IMR-90 (cell line): ENCODE measurements at regions not wholly inside any gene's neighbourhood (a gene's known extent, or its start where the extent isn't known, plus 50 kb on each side); places are given as distances from the start of the nearest gene placed in this dataset.

Experiments
- ATAC-seq: fragments of 200-7000 bp; cut with Tn5 transposase; 2 replicates; pipeline ENCODE4 v1.9.1; 2020; ENCODE audit warnings: low read depth, mild to moderate bottlenecking, moderate library complexity
- BruUV-seq: library from RNA; stranded (reverse); fragments of 400-500 nt; replicated peaks from 2 replicates; lab custom pipeline; 2021; lab: Mats Ljungman, UMichigan
- CTCF ChIA-PET: fragments of 300-600 bp; formaldehyde crosslinking; extraction: SDS; loops from one replicate; lab custom pipeline; 2021; ENCODE audit warnings: antibody characterized with exemption; lab: Yijun Ruan, JAX
- POLR2A ChIA-PET: fragments of 300-600 bp; sonication (Branson Sonifier 250); formaldehyde crosslinking; loops from one replicate; lab custom pipeline; 2022; ENCODE audit warnings: antibody characterized with exemption; ENCODE audit not compliant: unreplicated experiment; lab: Charles Lee
- DNase-seq: peaks from one replicate; pipeline ENCODE4 v3.0.0; 2013
- H2AFZ ChIP-seq: replicated peaks from 2 replicates; pipeline ENCODE3; 2013; ENCODE audit warnings: low read length, mild to moderate bottlenecking; ENCODE audit not compliant: poor library complexity
- H2AK5ac ChIP-seq: 2 replicates; pipeline ENCODE4 v1.6.1; 2013; ENCODE audit warnings: low read depth, low read length, inconsistent platforms
- H2AK9ac ChIP-seq: replicated peaks from 2 replicates; pipeline ENCODE3; 2013; ENCODE audit warnings: mild to moderate bottlenecking, low read depth, low read length, moderate library complexity; ENCODE audit not compliant: poor library complexity
- H2BK120ac ChIP-seq: 2 replicates; pipeline ENCODE4 v1.6.1; 2013; ENCODE audit warnings: low read depth, low read length, inconsistent platforms
- H2BK15ac ChIP-seq: 3 replicates; pipeline ENCODE4 v1.6.1; 2013; ENCODE audit warnings: low read depth, low read length, inconsistent platforms
- H2BK20ac ChIP-seq: 2 replicates; pipeline ENCODE4 v1.6.1; 2013; ENCODE audit warnings: low read depth, mild to moderate bottlenecking, inconsistent platforms, low read length, moderate library complexity
- H2BK5ac ChIP-seq: 2 replicates; pipeline ENCODE4 v1.6.1; 2013; ENCODE audit warnings: mild to moderate bottlenecking, low read depth, low read length, inconsistent platforms; ENCODE audit not compliant: poor library complexity, severe bottlenecking
- H3K14ac ChIP-seq: replicated peaks from 2 replicates; pipeline ENCODE4 v1.6.1; 2013; ENCODE audit warnings: low read depth, low read length, inconsistent platforms
- H3K18ac ChIP-seq: 2 replicates; pipeline ENCODE4 v1.6.1; 2013; ENCODE audit warnings: low read depth, low read length, control low read depth
- H3K23ac ChIP-seq: 2 replicates; pipeline ENCODE4 v1.6.1; 2013; ENCODE audit warnings: low read depth, low read length, inconsistent platforms
- H3K27ac ChIP-seq: 2 replicates; pipeline ENCODE4 v1.5.1; 2013; ENCODE audit warnings: mild to moderate bottlenecking, control low read depth, low read length; ENCODE audit not compliant: insufficient read depth
- H3K27me3 ChIP-seq: 2 replicates; pipeline ENCODE4 v1.6.1; 2013; ENCODE audit warnings: low read length; ENCODE audit not compliant: control insufficient read depth, insufficient read depth
- H3K36me3 ChIP-seq: 2 replicates; pipeline ENCODE4 v1.6.1; 2013; ENCODE audit warnings: low read length, mixed read lengths; ENCODE audit not compliant: control insufficient read depth, insufficient read depth
- H3K4ac ChIP-seq: 2 replicates; pipeline ENCODE4 v1.6.1; 2013; ENCODE audit warnings: low read depth, low read length, inconsistent platforms
- H3K4me1 ChIP-seq: 2 replicates; pipeline ENCODE4 v1.6.1; 2013; ENCODE audit warnings: low read length, mixed read lengths; ENCODE audit not compliant: control insufficient read depth, insufficient read depth
- H3K4me2 ChIP-seq: 2 replicates; pipeline ENCODE4 v1.6.1; 2013; ENCODE audit warnings: low read depth, mild to moderate bottlenecking, control low read depth, low read length, moderate library complexity
- H3K4me3 ChIP-seq: 2 replicates; pipeline ENCODE4 v1.5.1; 2013; ENCODE audit warnings: low read depth, mild to moderate bottlenecking, control low read depth, low read length, moderate library complexity; ENCODE audit not compliant: insufficient read depth
- H3K56ac ChIP-seq: 2 replicates; pipeline ENCODE4 v1.6.1; 2013; ENCODE audit warnings: low read length, inconsistent platforms; ENCODE audit not compliant: insufficient read depth; ENCODE audit errors: extremely low read depth
- H3K79me1 ChIP-seq, 2 experiments: 2 replicates each; pipeline ENCODE4 v1.6.1; 2013; ENCODE audit warnings: low read length in 2 of 2, inconsistent platforms in 1 of 2, low read depth in 1 of 2
- H3K9ac ChIP-seq: 2 replicates; pipeline ENCODE4 v1.6.1; 2013; ENCODE audit warnings: low read depth, low read length, control low read depth
- H3K9me1 ChIP-seq: 2 replicates; pipeline ENCODE4 v1.6.1; 2013; ENCODE audit warnings: low read length, inconsistent platforms; ENCODE audit not compliant: insufficient read depth
- H3K9me3 ChIP-seq: 2 replicates; pipeline ENCODE4 v1.6.1; 2013; ENCODE audit warnings: low read length; ENCODE audit not compliant: control insufficient read depth, insufficient read depth
- H4K20me1 ChIP-seq: 2 replicates; pipeline ENCODE4 v1.6.1; 2013; ENCODE audit warnings: low read length, inconsistent platforms; ENCODE audit not compliant: insufficient read depth
- H4K5ac ChIP-seq: 2 replicates; pipeline ENCODE4 v1.6.1; 2013; ENCODE audit warnings: mild to moderate bottlenecking, low read depth, low read length, control low read depth
- H4K8ac ChIP-seq, 2 experiments: 2 replicates each; pipeline ENCODE4 v1.6.1; 2013; ENCODE audit warnings: low read depth in 2 of 2, low read length in 2 of 2, control low read depth in 1 of 2, inconsistent platforms in 1 of 2
- H4K91ac ChIP-seq: 2 replicates; pipeline ENCODE4 v1.6.1; 2013; ENCODE audit warnings: low read depth, low read length, inconsistent platforms; ENCODE audit not compliant: insufficient read depth
- BHLHE40 ChIP-seq: fragments of 150-350 bp; IDR thresholded peaks from 2 replicates; pipeline ENCODE4 v1.6.1; 2016; ENCODE audit warnings: mild to moderate bottlenecking, low read depth, low read length
- CEBPB ChIP-seq: IDR thresholded peaks from 2 replicates; pipeline ENCODE4 v1.6.1; 2012; ENCODE audit warnings: low read depth, low read length, improper control_type of control experiment
- CHD1 ChIP-seq: IDR thresholded peaks from 2 replicates; pipeline ENCODE4 v1.6.1; 2012; ENCODE audit warnings: low read depth, low read length, improper control_type of control experiment
- FOS ChIP-seq: fragments of 150-350 bp; IDR thresholded peaks from 2 replicates; pipeline ENCODE4 v1.6.1; 2016; ENCODE audit warnings: low read depth, low read length
- MAFK ChIP-seq: IDR thresholded peaks from 2 replicates; pipeline ENCODE4 v1.6.1; 2012; ENCODE audit warnings: low read depth, low read length, improper control_type of control experiment
- MAZ ChIP-seq: IDR thresholded peaks from 2 replicates; pipeline ENCODE4 v1.6.1; 2012; ENCODE audit warnings: low read depth, mild to moderate bottlenecking, low read length, improper control_type of control experiment, moderate library complexity, borderline replicate concordance
- MXI1 ChIP-seq: IDR thresholded peaks from 2 replicates; pipeline ENCODE4 v1.6.1; 2012; ENCODE audit warnings: low read depth, mild to moderate bottlenecking, low read length, moderate library complexity, borderline replicate concordance
- NFE2L2 ChIP-seq: fragments of 150-350 bp; IDR thresholded peaks from 2 replicates; pipeline ENCODE4 v1.6.1; 2016; ENCODE audit warnings: low read depth, mild to moderate bottlenecking, low read length
- POLR2A ChIP-seq: IDR thresholded peaks from 2 replicates; pipeline ENCODE4 v1.6.1; 2012; ENCODE audit warnings: mild to moderate bottlenecking, low read depth, low read length
- RAD21 ChIP-seq: IDR thresholded peaks from 2 replicates; pipeline ENCODE4 v1.6.1; 2012; ENCODE audit warnings: low read length, improper control_type of control experiment
- RCOR1 ChIP-seq: IDR thresholded peaks from 2 replicates; pipeline ENCODE4 v1.6.1; 2012; ENCODE audit warnings: mild to moderate bottlenecking, low read length, improper control_type of control experiment; ENCODE audit not compliant: insufficient replicate concordance
- RFX5 ChIP-seq: IDR thresholded peaks from 2 replicates; pipeline ENCODE4 v1.8.0; 2012; ENCODE audit warnings: low read depth, mild to moderate bottlenecking, low read length, moderate library complexity
- SMC3 ChIP-seq: fragments of 150-350 bp; IDR thresholded peaks from 2 replicates; pipeline ENCODE4 v1.6.1; 2016; ENCODE audit warnings: low read depth, mild to moderate bottlenecking, antibody characterized with exemption, low read length, moderate library complexity
- WGBS, 2 experiments: methylation state at CpG; one replicate each; pipeline versions ENCODE4 v1.1.5 to v1.1.7; 2013; ENCODE audit warnings: missing lambda C conversion rate in 2 of 2; ENCODE audit not compliant: insufficient read length in 1 of 2; ENCODE audit errors: extremely low coverage in 2 of 2; 5-methylcytosine and 5-hydroxymethylcytosine counted together
- dilution Hi-C: fragments of 300-500 bp; cut with HindIII; formaldehyde crosslinking; loops from one replicate; pipeline ENCODE4 v1.14.3; 2018; ENCODE audit warnings: low sequenced_read_pairs; ENCODE audit not compliant: unreplicated experiment
- in situ Hi-C: fragments of 300-500 bp; cut with MboI; formaldehyde crosslinking; loops from 3 replicates; pipeline ENCODE4 v1.14.3; 2019; ENCODE audit warnings: low sequenced_read_pairs, inconsistent platforms, mixed read lengths
- intact Hi-C: fragments of 100-400 bp; cut with micrococcal nuclease; formaldehyde crosslinking; loops from 2 replicates; pipeline ENCODE4 v1.10.0; 2022
- TF ChIP-seq, protein P1 (sequence below): fragments of 150-350 bp; IDR thresholded peaks from 2 replicates; pipeline ENCODE4 v1.6.1; 2017; ENCODE audit warnings: mild to moderate bottlenecking, antibody characterized with exemption, low read length, low read depth
- TF ChIP-seq, protein P2 (sequence below): conservative IDR thresholded peaks from 2 replicates; pipeline ENCODE4 v1.5.1; 2012; ENCODE audit warnings: mild to moderate bottlenecking, low read depth, low read length, improper control_type of control experiment
- TF ChIP-seq, protein P3 (sequence below): fragments of 150-350 bp; IDR thresholded peaks from 2 replicates; pipeline ENCODE4 v1.6.1; 2016; ENCODE audit warnings: low read depth, mild to moderate bottlenecking, low read length, moderate library complexity, borderline replicate concordance

DNA sequence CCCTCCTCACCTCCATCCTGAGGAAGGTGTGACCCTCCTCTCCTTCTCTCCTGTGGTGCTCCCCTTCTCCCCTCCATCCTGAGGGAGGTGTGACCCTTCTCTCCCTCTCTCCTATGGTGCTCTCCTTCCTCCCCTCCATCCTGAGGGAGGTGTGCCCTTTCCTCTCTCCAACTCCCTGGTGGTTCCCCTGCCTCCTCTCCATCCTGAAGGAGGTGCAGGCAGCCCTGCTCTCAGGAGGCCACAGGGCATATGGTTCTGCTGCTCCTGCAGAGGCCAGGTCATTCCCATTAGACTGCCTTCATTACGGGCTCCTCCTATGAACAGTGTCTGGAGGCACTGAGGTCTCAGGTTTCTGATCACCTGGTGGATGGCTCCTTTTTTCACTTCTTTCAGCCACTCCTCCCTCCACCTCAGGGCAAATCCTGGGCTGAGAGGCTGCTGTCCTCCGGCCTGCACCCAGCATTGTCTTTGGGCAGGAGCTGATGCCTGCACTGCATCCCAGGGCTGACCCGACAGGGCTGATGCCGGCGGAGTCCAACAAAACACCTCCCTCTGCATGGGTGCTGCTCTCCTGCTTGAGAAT lies 197.1 kb downstream of the MED10 start:
- ChIA-PET POLR2A (no interaction called here), CTCF (no interaction called here)
- Histone ChIP-seq H3K56ac (no peak overlapping the region), H3K4me3 (no peak overlapping the region), H4K8ac (no peak overlapping the region), H2AFZ (no peak overlapping the region), H3K14ac (no peak overlapping the region), H3K9me1 (no peaks in the 10 kb centered on the region), H3K27ac (no peak overlapping the region), H2AK9ac (no peak overlapping the region), H3K4ac (no peak overlapping the region), H2BK20ac (no peak overlapping the region), H2BK15ac (no peak overlapping the region), H3K4me2 (no peak overlapping the region), H3K9me3 (peaks cover 37% of the 10 kb centered on the region), H4K20me1 (no peaks in the 10 kb centered on the region), H3K23ac (no peak overlapping the region), H3K4me1 (no peaks in the 10 kb centered on the region), H2BK5ac (no peak overlapping the region), H4K5ac (no peak overlapping the region), H3K79me1 (no peaks in the 10 kb centered on the region), H3K27me3 (no peaks in the 10 kb centered on the region), H2AK5ac (no peak overlapping the region), H3K36me3 (no peaks in the 10 kb centered on the region), H4K91ac (no peak overlapping the region), H2BK120ac (no peak overlapping the region), H3K18ac (no peak overlapping the region), H3K9ac (no peak overlapping the region)
- no TSS peak for BruUV-seq
- TF ChIP-seq, protein P1, sequence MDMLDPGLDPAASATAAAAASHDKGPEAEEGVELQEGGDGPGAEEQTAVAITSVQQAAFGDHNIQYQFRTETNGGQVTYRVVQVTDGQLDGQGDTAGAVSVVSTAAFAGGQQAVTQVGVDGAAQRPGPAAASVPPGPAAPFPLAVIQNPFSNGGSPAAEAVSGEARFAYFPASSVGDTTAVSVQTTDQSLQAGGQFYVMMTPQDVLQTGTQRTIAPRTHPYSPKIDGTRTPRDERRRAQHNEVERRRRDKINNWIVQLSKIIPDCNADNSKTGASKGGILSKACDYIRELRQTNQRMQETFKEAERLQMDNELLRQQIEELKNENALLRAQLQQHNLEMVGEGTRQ, result no peak
- TF ChIP-seq MAFK (no peak), SMC3 (no peak), BHLHE40 (no peak), CHD1 (no peak), POLR2A (no peak), RFX5 (no peak), CEBPB (no peak), FOS (no peak), RAD21 (no peak), MXI1 (no peak), NFE2L2 (no peak), MAZ (no peak), RCOR1 (no peak)
- TF ChIP-seq, protein P2, sequence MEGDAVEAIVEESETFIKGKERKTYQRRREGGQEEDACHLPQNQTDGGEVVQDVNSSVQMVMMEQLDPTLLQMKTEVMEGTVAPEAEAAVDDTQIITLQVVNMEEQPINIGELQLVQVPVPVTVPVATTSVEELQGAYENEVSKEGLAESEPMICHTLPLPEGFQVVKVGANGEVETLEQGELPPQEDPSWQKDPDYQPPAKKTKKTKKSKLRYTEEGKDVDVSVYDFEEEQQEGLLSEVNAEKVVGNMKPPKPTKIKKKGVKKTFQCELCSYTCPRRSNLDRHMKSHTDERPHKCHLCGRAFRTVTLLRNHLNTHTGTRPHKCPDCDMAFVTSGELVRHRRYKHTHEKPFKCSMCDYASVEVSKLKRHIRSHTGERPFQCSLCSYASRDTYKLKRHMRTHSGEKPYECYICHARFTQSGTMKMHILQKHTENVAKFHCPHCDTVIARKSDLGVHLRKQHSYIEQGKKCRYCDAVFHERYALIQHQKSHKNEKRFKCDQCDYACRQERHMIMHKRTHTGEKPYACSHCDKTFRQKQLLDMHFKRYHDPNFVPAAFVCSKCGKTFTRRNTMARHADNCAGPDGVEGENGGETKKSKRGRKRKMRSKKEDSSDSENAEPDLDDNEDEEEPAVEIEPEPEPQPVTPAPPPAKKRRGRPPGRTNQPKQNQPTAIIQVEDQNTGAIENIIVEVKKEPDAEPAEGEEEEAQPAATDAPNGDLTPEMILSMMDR, result no peak
- TF ChIP-seq, protein P3, sequence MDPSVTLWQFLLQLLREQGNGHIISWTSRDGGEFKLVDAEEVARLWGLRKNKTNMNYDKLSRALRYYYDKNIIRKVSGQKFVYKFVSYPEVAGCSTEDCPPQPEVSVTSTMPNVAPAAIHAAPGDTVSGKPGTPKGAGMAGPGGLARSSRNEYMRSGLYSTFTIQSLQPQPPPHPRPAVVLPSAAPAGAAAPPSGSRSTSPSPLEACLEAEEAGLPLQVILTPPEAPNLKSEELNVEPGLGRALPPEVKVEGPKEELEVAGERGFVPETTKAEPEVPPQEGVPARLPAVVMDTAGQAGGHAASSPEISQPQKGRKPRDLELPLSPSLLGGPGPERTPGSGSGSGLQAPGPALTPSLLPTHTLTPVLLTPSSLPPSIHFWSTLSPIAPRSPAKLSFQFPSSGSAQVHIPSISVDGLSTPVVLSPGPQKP, result no peak
- dilution Hi-C loops, result no loop called here
- WGBS, 2 experiments, result no CpG with 5 or more reads among the region's 5 CpGs
- in situ Hi-C loops, result no loop called here
- intact Hi-C loops, result no loop called here
- ATAC-seq (no peak), DNase-seq (no peak)
